ENCODE measurements at regions not wholly inside any gene's neighbourhood (a gene's known extent, or its start where the extent isn't known, plus 50 kb on each side); places are given as distances from the start of the nearest gene placed in this dataset.

- Histone ChIP-seq H3K27me3 (replicated peaks; ENCODE audit: insufficient read depth) (no peaks in the 10 kb centered on the region), H3K9me3 (no peaks in the 10 kb centered on the region), H3K4me3 (no peak overlapping the region), H3K4me1 (ENCODE audit: control insufficient read depth in 1 of 2, low read depth in 2 of 2) (no peaks in the 10 kb centered on the region), H3K36me3 (no peaks in the 10 kb centered on the region), H3K27ac (no peak overlapping the region)
- TF ChIP-seq, protein P1, sequence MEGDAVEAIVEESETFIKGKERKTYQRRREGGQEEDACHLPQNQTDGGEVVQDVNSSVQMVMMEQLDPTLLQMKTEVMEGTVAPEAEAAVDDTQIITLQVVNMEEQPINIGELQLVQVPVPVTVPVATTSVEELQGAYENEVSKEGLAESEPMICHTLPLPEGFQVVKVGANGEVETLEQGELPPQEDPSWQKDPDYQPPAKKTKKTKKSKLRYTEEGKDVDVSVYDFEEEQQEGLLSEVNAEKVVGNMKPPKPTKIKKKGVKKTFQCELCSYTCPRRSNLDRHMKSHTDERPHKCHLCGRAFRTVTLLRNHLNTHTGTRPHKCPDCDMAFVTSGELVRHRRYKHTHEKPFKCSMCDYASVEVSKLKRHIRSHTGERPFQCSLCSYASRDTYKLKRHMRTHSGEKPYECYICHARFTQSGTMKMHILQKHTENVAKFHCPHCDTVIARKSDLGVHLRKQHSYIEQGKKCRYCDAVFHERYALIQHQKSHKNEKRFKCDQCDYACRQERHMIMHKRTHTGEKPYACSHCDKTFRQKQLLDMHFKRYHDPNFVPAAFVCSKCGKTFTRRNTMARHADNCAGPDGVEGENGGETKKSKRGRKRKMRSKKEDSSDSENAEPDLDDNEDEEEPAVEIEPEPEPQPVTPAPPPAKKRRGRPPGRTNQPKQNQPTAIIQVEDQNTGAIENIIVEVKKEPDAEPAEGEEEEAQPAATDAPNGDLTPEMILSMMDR (IDR thresholded peaks at IDR 0.05) = no peak
- ATAC-seq (ENCODE audit: insufficient number of reproducible peaks, low FRiP score, low read depth) (no peak), DNase-seq (ENCODE audit: low spot score) (no peak)
Measured at GRCh38 chr4:164287173-164287572, 466.8 kb upstream of the SMIM31 start.

DNA sequence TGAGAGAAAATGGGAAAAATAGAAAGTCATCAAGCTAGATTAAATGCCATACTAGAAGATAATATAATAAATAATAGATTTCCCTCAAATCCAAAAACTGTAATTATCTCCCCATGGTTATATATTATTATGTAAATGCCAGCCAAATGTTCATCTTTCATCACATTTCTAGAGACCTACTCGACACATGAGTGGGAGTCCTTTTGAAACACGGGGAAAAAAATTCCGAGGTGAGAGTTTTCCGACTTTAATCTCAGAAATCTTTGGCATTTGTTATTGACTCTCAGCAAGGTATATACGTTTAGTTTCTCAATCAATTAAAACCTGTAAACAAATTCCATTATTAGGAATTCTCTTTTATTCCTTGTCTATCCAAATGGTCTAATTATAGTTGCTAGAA is 465.4 kb upstream of the SMIM31 start:
- ATAC-seq (ENCODE audit: insufficient number of reproducible peaks, low FRiP score, low read depth) (no peak), DNase-seq (ENCODE audit: low spot score) (no peak)
- TF ChIP-seq, protein P1 (IDR thresholded peaks at IDR 0.05) = no peak
- Histone ChIP-seq H3K27ac (no peak overlapping the region), H3K36me3 (no peaks in the 10 kb centered on the region), H3K4me1 (ENCODE audit: control insufficient read depth in 1 of 2, low read depth in 2 of 2) (no peaks in the 10 kb centered on the region), H3K27me3 (replicated peaks; ENCODE audit: insufficient read depth) (no peaks in the 10 kb centered on the region), H3K4me3 (no peak overlapping the region), H3K9me3 (no peaks in the 10 kb centered on the region)

DNA sequence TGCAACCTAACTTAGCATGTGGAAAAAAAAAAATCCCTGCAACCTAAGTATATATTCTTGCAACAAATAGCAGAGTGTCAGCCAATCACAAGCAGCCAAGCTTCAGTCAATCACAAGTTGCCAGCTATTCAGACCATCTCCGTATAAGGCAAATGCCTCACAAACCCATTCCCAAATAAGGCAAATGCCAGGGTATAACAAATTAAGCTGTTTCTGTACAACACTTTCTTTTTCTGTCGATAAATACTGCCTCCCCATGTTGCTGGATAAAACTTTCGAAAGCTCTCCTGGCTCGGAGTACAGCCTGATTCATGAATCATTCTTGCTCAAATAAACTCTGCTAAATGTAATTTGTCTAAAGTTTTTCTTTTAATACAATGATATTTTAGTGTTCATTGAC is 460.7 kb upstream of the SMIM31 start:
- Histone ChIP-seq H3K4me3 (no peak overlapping the region), H3K9me3 (no peaks in the 10 kb centered on the region), H3K27me3 (replicated peaks; ENCODE audit: insufficient read depth) (no peaks in the 10 kb centered on the region), H3K27ac (no peak overlapping the region), H3K4me1 (ENCODE audit: control insufficient read depth in 1 of 2, low read depth in 2 of 2) (no peaks in the 10 kb centered on the region), H3K36me3 (no peaks in the 10 kb centered on the region)
- DNase-seq (ENCODE audit: low spot score) (no peak), ATAC-seq (ENCODE audit: insufficient number of reproducible peaks, low FRiP score, low read depth) (no peak)
- TF ChIP-seq, protein P1 (IDR thresholded peaks at IDR 0.05) = no peak

- H3K9me3 ChIP-seq = no peaks in the 10 kb centered on the region
Measured at GRCh38 chr4:164293743-164294142, 460.2 kb upstream of the SMIM31 start.

DNA sequence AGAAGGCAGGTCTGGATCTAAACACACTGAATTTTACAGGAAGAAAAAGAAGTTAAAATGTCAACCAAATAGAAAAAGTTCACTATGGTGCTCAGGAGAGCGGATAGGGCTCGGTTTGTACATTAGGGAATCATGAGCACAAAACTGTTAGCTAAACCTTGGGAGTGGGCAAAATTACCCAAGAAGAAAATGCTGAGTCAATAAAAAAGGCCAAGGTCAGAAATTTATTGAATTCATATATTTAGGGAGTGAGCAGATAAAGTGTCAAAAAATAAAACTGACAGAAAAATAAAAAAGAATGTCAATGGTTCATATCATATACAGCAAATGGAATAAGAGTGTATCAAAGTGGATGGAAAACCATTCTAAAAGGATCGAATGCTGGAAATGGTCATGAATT is 452.5 kb upstream of the SMIM31 start:
- DNase-seq (ENCODE audit: low spot score) = no peak
- Histone ChIP-seq H3K27ac (no peak overlapping the region), H3K27me3 (replicated peaks; ENCODE audit: insufficient read depth) (no peaks in the 10 kb centered on the region), H3K36me3 (no peaks in the 10 kb centered on the region), H3K4me3 (no peak overlapping the region), H3K4me1 (ENCODE audit: control insufficient read depth in 1 of 2, low read depth in 2 of 2) (no peaks in the 10 kb centered on the region), H3K9me3 (no peaks in the 10 kb centered on the region)
- no peak for ATAC-seq (ENCODE audit: insufficient number of reproducible peaks, low FRiP score, low read depth)
- TF ChIP-seq, protein P1 (IDR thresholded peaks at IDR 0.05) = no peak

More at GRCh38 chr4:164293743-164294142, 460.2 kb upstream of the SMIM31 start:
- Histone ChIP-seq H3K27ac (no peak overlapping the region), H3K4me1 (ENCODE audit: control insufficient read depth in 1 of 2, low read depth in 2 of 2) (no peaks in the 10 kb centered on the region), H3K36me3 (no peaks in the 10 kb centered on the region), H3K4me3 (no peak overlapping the region), H3K27me3 (replicated peaks; ENCODE audit: insufficient read depth) (no peaks in the 10 kb centered on the region)
- TF ChIP-seq, protein P1 (IDR thresholded peaks at IDR 0.05) = no peak
- no peak for ATAC-seq (ENCODE audit: insufficient number of reproducible peaks, low FRiP score, low read depth)
- no peak for DNase-seq (ENCODE audit: low spot score)
